ENCODE measurements at regions not wholly inside any gene's neighbourhood (a gene's known extent, or its start where the extent isn't known, plus 50 kb on each side); places are given as distances from the start of the nearest gene placed in this dataset.

DNA sequence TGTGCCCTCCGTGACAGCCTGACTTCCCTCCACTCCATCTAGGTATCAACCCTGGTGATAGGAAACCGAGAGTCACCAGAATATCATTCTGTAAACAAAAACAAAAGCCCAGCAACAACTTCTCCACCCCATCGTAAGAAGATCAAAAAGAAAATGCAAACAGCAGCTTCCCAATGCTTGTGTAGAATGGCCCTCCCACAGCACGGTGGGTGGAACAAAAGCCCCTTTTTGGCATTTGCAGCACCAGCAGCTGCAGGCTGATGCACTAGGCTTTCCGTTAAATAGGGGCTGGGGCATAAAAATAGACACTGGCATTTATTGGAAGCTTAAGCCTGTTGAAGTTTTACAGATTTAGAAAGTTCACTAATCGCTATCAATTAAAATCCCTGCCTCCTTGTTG, 513.0 kb downstream of the GALR1 start:
- no peaks in the 10 kb centered on the region for H3K36me3 ChIP-seq
- DNase-seq, result no peak
- H3K9me3 ChIP-seq, result no peaks in the 10 kb centered on the region
- peaks cover 0 to 23% (median 0%) of the 10 kb centered on the region in 3 donors for H3K27me3 ChIP-seq
- H3K4me1 ChIP-seq, result no peaks in the 10 kb centered on the region
- H3K27ac ChIP-seq, result no peak overlapping the region
- no peak overlapping the region for H3K4me3 ChIP-seq
- intact Hi-C loops (cut with DNase I; ENCODE audit: low total_unique reads), result no loop called here
- WGBS, 5 donors, result 10 to 20% (median 15%) methylated on average over 6 of the region's 6 CpGs
- TF ChIP-seq EP300 (IDR thresholded peaks at IDR 0.05) (no peak), POLR2AphosphoS5 (IDR thresholded peaks at IDR 0.05) (no peak), POLR2A (IDR thresholded peaks at IDR 0.05) (no peak)
- TF ChIP-seq, protein P1, sequence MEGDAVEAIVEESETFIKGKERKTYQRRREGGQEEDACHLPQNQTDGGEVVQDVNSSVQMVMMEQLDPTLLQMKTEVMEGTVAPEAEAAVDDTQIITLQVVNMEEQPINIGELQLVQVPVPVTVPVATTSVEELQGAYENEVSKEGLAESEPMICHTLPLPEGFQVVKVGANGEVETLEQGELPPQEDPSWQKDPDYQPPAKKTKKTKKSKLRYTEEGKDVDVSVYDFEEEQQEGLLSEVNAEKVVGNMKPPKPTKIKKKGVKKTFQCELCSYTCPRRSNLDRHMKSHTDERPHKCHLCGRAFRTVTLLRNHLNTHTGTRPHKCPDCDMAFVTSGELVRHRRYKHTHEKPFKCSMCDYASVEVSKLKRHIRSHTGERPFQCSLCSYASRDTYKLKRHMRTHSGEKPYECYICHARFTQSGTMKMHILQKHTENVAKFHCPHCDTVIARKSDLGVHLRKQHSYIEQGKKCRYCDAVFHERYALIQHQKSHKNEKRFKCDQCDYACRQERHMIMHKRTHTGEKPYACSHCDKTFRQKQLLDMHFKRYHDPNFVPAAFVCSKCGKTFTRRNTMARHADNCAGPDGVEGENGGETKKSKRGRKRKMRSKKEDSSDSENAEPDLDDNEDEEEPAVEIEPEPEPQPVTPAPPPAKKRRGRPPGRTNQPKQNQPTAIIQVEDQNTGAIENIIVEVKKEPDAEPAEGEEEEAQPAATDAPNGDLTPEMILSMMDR (IDR thresholded peaks at IDR 0.05), result no peak

DNA sequence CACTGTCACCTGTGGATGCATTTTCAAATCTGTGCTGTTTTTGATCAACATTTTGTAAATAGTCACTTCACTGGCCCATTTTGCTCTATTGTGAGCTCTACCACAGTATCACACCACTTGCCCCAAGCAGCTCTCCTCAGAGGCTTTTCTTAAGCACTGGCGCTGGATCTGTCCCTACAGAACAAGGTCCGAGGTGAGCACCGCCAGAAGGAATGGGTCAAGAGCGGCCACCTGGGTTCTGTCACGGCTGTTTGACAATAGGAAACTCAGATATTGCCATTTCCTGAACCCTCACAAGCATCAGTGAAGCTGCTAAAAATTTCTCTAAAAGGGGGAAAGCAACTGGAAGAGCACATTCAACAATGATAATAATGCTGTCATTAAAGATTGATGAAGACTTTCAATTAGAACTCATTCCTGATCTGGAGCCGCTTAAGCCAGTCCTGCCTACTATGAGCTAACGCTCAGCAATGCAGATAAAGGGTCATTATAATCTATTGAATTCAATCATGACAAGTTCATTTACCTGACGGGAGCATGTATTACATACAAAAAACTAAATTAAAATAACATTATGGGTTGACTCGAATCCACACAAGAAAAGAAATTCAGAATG, 514.0 kb downstream of the GALR1 start:
- H3K27ac ChIP-seq, result no peak overlapping the region
- no peak for DNase-seq
- H3K4me3 ChIP-seq, result no peak overlapping the region
- peaks cover 0 to 23% (median 0%) of the 10 kb centered on the region in 3 donors for H3K27me3 ChIP-seq
- intact Hi-C loops (cut with DNase I; ENCODE audit: low total_unique reads), result no loop called here
- H3K9me3 ChIP-seq, result no peaks in the 10 kb centered on the region
- 33 to 46% (median 42%) methylated on average over 9 of the region's 9 CpGs for WGBS, 5 donors
- no peaks in the 10 kb centered on the region for H3K4me1 ChIP-seq
- TF ChIP-seq, protein P1 (IDR thresholded peaks at IDR 0.05), result no peak
- TF ChIP-seq POLR2A (IDR thresholded peaks at IDR 0.05), result no peak
- no peak for TF ChIP-seq POLR2AphosphoS5 (IDR thresholded peaks at IDR 0.05)
- TF ChIP-seq EP300 (IDR thresholded peaks at IDR 0.05), result no peak
- H3K36me3 ChIP-seq, result no peaks in the 10 kb centered on the region

DNA sequence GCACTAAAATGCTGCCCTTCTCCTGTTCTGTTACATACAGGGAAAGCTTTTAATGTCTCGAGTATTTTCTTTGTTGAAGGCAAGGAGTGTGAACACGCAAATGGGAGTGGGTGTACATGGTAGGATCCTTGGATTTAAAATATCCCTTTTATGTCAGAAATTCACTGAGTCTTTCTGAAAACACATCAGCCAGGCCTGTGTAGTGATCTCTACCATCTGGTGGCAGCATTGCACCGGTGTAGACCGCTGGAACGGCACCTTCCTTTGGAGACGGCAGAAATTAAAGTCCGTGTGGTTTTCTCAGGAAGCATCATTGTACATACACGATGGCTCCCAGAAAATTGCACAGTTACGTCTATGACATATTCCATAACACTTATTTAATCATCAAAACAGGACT, 515.8 kb downstream of the GALR1 start:
- intact Hi-C loops (cut with DNase I; ENCODE audit: low total_unique reads), result no loop called here
- TF ChIP-seq EP300 (IDR thresholded peaks at IDR 0.05) (no peak), POLR2AphosphoS5 (IDR thresholded peaks at IDR 0.05) (no peak), POLR2A (IDR thresholded peaks at IDR 0.05) (no peak)
- TF ChIP-seq, protein P1 (IDR thresholded peaks at IDR 0.05), result no peak
- peak in 1 of 2 donors; percentile 71 for DNase-seq

DNA sequence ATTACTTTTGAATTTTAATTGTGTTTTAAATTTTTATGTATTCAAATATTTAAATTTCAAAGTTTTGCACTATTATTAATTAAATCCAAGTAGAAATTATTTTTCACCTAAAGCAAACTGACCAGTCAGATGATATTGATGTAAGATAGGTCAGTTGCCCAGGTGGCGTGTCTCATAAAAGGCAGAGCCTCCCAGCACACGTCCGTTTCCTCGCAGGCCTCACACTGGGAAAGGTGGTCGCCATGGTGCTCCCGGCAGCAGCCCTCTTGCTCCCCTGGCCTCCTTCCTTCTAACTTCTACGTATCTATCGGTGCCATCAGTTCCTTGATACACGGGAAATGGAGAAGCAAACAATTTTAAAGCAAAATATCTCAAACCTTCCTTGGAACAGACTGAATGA, 516.8 kb downstream of the GALR1 start:
- no peak for TF ChIP-seq POLR2A (IDR thresholded peaks at IDR 0.05)
- TF ChIP-seq, protein P1 (IDR thresholded peaks at IDR 0.05), result no peak
- intact Hi-C loops (cut with DNase I; ENCODE audit: low total_unique reads), result no loop called here
- WGBS, 5 donors, result 59 to 73% (median 67%) methylated on average over 9 of the region's 9 CpGs
- Histone ChIP-seq H3K27me3 (peaks cover 0 to 16% (median 0%) of the 10 kb centered on the region in 3 donors), H3K4me3 (no peak overlapping the region), H3K9me3 (no peaks in the 10 kb centered on the region), H3K36me3 (no peaks in the 10 kb centered on the region), H3K27ac (no peak overlapping the region), H3K4me1 (no peaks in the 10 kb centered on the region)
- DNase-seq, result no peak

More for the DNA sequence above, 515.8 kb downstream of the GALR1 start:
- 8 to 14% (median 9%) methylated on average over 9 of the region's 9 CpGs for WGBS, 5 donors
- H3K27me3 ChIP-seq, result peaks cover 0 to 22% (median 0%) of the 10 kb centered on the region in 3 donors
- no peaks in the 10 kb centered on the region for H3K9me3 ChIP-seq
- no peaks in the 10 kb centered on the region for H3K4me1 ChIP-seq
- no peak overlapping the region for H3K27ac ChIP-seq
- no peak overlapping the region for H3K4me3 ChIP-seq
- no peaks in the 10 kb centered on the region for H3K36me3 ChIP-seq
